NCI-H774 (cell line): ENCODE measurements at regions not wholly inside any gene's neighbourhood (a gene's known extent, or its start where the extent isn't known, plus 50 kb on each side); places are given as distances from the start of the nearest gene placed in this dataset.
"Not testable (repeated sequence)": the region's sequence is repeated elsewhere in the genome, so short reads cannot be mapped to it uniquely, and the experiment has no call there.

Experiments used
- DNase-seq: peaks from one replicate; lab custom pipeline; 2025; lab: John Stamatoyannopoulos, UW

- no peak for DNase-seq
Observed at GRCh38 chr6:166253778-166254204, 54.4 kb downstream of the PRR18 start.

GRCh38 chr6:166253281-166253681 lies 54.9 kb downstream of the PRR18 start:
- DNase-seq = peak; percentile 67

GRCh38 chr6:166252601-166253000 lies 55.6 kb downstream of the PRR18 start:
- no peak for DNase-seq

DNA sequence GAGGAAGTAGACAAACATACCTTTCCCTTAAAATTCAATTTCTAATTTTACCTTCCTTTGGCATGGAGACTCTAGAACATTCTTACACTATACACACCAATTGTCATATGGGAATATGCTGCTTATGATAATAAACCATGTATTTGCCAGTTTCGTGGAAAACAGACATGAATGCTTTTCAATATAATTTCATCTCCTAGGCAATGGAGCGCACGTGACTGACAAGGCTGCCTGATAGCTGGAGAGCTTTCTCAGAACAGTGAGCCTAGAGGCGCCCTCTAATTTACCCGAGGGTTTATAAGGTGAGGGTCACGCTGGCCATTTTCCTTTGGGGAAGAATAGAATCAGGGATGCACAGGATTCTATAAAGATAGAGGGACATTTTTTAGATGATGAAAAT lies 56.5 kb downstream of the PRR18 start:
- no peak for DNase-seq

DNA sequence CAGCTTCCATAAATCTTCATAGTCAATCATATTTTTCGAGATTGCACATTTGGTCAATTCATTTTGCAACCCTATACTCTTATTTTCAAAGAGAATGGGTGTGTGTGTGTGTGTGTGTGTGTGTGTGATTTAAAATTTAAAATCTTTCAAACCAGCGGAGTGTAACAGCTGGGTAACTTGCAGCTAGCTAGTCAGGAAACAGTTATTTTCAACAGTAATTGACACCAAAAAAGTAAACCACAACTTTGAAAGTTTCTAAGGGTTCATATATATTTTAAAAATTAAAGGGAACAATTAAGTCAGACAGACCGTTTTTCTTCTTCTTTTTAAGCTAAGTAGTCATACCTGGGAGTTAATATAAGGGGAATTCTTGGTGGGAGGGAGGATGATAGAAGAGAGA lies 57.0 kb downstream of the PRR18 start:
- no peak for DNase-seq

- DNase-seq = not testable (repeated sequence)
Observed at GRCh38 chr6:166249061-166249785, 59.0 kb downstream of the PRR18 start.

DNA sequence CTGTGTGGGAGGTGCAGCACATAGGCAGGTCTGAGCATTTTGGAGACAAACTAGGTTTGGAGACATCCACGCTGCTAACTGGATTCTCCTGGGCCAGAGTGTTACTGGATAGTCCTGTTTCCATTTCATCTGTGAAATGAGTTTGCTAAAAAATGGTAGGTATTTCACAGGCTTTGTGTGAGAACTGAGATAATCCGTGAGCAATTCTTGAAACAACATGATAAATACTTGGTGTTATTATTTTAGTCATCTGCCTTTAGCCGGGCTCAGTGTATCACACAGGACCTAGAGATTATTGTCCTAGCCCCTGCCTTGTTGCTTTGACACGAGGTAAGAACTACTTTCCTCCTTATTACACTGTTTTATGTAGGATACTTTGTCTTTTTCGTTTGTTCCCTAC lies 63.0 kb downstream of the PRR18 start:
- DNase-seq = no peak

GRCh38 chr6:166244353-166245045 lies 63.7 kb downstream of the PRR18 start:
- no peak for DNase-seq

GRCh38 chr6:166242888-166243287 lies 65.3 kb downstream of the PRR18 start:
- no peak for DNase-seq

- DNase-seq = no peak
Observed at GRCh38 chr6:166241974-166242373, 66.2 kb downstream of the PRR18 start.

GRCh38 chr6:166240889-166241288 lies 67.3 kb downstream of the PRR18 start:
- no peak for DNase-seq

- no peak for DNase-seq
Observed at GRCh38 chr6:166237617-166238016, 70.0 kb upstream of the TBXT start.

- no peak for DNase-seq
Observed at GRCh38 chr6:166236596-166236995, 68.9 kb upstream of the TBXT start.

DNA sequence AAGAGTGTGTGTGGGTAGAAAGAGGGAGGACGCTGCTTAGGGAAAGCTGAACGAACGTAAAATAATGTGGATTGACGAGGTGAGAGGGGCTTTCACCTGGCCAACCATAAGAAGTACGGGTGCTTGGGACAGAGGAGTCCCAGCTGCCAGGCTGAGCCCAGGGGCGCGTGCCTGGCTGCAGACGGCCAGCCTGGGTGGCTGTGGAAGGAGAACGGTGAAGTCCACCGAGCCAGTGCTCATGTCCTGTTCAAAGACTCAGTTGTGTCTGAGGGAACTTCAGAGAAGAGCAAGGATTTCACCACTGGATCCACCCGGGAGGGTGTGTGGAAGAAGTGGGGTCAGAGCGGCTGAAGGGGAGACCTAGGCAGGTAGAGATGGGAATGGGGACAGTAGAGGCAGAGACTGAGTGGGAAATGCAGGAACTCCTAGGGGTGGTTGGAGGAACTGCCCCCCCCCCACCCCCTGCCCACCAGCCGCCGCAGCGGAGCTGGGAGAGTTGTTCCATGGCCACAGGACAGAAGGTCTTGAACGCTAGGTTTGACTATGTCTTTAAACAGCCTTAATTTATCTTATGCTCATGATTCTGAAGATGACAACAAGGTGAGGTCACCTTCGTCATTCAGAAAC lies 68.1 kb upstream of the TBXT start:
- no peak for DNase-seq

DNA sequence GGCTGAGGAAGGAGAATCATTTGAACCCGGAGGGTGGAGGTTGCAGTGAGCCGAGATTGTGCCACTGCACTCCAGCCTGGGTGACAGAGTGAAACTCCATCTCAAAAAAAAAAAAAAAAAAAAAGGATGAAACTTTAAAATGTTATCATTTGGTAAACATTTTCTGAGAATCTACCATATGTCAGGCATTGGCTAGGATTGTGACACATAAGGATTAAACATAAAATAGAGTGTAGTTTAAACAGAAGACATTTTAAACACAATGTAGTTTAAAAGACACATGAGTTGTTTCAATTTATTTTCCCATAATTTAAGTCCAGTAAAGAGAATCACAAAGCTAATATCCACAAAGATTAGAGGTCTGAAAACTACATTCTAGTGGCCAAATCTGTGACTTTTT lies 63.5 kb upstream of the TBXT start:
- DNase-seq = not testable (repeated sequence)

- no peak for DNase-seq
Observed at GRCh38 chr6:166228839-166229528, 61.3 kb upstream of the TBXT start.

- no peak for DNase-seq
Observed at GRCh38 chr6:166228425-166228824, 60.8 kb upstream of the TBXT start.

DNA sequence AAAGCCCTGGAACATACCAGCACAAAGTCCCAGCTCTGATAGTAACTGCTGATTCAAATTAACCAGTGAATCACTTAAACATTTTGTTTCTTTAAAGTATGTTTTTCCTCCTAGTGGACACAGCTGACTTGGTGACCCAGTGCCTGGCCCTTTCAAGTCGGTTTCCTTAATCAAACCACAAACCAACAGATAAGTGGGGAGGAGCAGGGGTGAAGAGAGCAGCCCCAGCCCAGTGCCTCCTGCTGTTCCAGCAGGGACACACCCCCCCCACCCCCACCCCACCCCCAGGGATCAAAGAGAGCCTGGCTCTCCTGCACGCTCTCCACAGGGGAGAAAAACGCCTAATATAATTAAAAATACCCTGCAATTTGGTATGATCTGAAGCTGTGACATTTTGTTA lies 55.4 kb upstream of the TBXT start:
- no peak for DNase-seq

DNA sequence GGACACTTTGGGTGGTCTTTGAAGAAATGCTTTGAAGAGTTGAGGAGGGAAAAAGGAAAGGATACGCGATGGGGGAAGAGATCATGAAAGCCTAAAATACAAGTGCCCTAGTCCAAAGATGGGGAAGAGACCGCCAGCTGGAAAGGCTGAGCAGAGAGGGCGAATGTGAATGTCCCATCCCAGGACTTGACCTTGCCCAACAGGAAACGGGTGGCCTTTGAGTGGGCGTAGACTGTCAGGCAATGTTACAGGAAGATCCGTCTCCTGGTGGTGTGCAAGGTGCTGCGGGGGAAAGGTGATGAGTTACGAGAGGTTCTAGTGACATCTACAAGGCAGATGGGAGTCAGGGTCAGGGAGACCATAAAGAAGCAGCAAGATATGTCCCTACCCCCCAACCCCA lies 55.0 kb upstream of the TBXT start:
- no peak for DNase-seq

- no peak for DNase-seq
Observed at GRCh38 chr6:166221636-166222035, 54.0 kb upstream of the TBXT start.

DNA sequence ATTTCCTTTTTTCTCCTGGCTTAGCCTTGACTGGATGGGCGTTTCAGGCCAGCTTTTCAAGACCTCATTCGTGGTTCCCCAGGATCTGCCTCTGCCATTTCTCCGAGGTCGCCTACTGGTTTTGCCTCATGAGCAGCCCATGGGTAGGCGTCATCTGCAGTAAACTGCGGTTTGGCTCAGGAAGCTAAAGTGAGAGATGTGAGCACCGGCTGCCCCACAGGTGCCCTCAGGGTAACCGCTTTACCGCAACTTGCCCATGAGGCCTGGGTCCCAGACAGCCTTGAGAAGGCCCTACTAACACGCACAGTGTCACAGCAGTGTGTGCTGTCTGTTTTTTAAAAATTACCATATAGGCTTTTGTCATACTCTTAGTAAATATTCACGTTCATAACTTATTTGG lies 53.4 kb upstream of the TBXT start:
- no peak for DNase-seq
